ENCODE measurements at regions not wholly inside any gene's neighbourhood (a gene's known extent, or its start where the extent isn't known, plus 50 kb on each side); places are given as distances from the start of the nearest gene placed in this dataset.

DNA sequence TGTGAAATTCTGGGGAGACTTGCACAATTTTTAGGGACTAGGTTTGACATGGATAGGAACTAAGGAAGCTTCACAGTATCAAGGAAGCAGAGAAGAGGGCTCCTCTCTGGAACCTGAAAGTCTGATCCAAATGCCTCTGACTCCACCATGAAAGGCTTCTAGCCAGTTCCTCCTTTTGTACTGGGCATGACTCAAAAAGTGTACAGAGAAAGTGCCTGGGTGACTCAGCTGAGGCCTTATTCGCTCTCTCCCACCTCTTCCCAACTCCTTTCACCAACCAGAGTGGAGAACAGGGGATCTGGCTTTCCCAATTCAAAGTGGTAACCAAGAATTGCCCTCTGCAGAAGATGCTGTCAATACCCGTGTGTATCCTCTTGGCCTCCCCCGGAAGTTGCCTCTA lies 342.9 kb upstream of the PROK2 start:
- TF ChIP-seq, protein P1, sequence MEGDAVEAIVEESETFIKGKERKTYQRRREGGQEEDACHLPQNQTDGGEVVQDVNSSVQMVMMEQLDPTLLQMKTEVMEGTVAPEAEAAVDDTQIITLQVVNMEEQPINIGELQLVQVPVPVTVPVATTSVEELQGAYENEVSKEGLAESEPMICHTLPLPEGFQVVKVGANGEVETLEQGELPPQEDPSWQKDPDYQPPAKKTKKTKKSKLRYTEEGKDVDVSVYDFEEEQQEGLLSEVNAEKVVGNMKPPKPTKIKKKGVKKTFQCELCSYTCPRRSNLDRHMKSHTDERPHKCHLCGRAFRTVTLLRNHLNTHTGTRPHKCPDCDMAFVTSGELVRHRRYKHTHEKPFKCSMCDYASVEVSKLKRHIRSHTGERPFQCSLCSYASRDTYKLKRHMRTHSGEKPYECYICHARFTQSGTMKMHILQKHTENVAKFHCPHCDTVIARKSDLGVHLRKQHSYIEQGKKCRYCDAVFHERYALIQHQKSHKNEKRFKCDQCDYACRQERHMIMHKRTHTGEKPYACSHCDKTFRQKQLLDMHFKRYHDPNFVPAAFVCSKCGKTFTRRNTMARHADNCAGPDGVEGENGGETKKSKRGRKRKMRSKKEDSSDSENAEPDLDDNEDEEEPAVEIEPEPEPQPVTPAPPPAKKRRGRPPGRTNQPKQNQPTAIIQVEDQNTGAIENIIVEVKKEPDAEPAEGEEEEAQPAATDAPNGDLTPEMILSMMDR (IDR thresholded peaks at IDR 0.05; ENCODE audit: poor library complexity) = no peak
- TF ChIP-seq EZH2phosphoT487 (IDR thresholded peaks at IDR 0.05; ENCODE audit: low read depth, severe bottlenecking, unreplicated experiment) (no peak), EZH2 (IDR thresholded peaks at IDR 0.05; ENCODE audit: borderline replicate concordance) (no peak)

Data from hepatocyte (in vitro differentiated cells).